Upper lobe of left lung (tissue), 4 donors: ENCODE measurements at regions not wholly inside any gene's neighbourhood (a gene's known extent, or its start where the extent isn't known, plus 50 kb on each side); places are given as distances from the start of the nearest gene placed in this dataset.

ENCODE experiments used
- POLR2A ChIP-seq, 4 donors: fragments of 450-650 bp; IDR thresholded peaks; one replicate each; pipeline ENCODE4 v1.5.1; 2016 to 2017; ENCODE audit warnings: antibody characterized with exemption in 4 of 4, mild to moderate bottlenecking in 2 of 4
- POLR2AphosphoS5 ChIP-seq, 2 donors: sonication (generic); formaldehyde crosslinking; IDR thresholded peaks; one replicate each; pipeline ENCODE4 v1.5.1; 2017; ENCODE audit warnings: antibody characterized with exemption in 2 of 2
- TF ChIP-seq, protein P1 (sequence below), 6 experiments: fragments of 450-650 bp in 4 of 6; fragments of 200-600 bp in 2 of 6; sonication (generic) in 2 of 6; IDR thresholded peaks; one replicate each; pipeline ENCODE4 v1.5.1; 2016 to 2019; ENCODE audit warnings: antibody characterized with exemption in 6 of 6

DNA sequence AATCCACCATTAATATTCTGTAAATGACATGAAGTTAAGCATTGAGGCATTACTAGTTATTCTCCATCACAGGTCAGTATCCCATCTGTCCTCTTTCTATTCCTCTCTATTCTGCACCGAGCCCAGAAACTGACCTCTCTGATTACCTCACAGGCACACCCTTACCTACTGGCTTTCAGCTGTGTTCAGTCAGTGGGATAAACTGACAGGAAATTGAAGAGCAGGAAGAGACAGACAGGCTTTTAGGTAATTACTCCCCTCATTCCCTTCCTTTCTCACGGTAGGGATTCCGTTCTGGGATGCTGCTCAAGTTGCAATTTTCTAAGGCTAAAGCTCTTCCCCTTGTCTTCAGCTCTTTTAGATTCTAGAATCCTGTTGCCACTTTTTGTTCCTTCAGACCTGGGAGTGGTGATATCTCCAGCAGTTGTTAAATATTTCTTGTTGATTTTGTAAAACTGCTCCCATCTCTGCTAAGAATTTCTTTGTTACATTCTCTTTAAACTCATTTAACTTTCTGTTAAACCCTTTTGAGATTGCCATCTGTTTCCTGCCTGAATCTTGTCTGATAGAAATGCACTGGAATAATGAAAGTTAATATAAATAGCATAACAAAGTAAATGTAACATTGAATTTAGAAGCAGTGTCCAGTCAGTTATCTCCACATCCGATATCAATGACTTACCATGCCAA is 1063.4 kb downstream of the PLA2G4A start:
- TF ChIP-seq, protein P1, sequence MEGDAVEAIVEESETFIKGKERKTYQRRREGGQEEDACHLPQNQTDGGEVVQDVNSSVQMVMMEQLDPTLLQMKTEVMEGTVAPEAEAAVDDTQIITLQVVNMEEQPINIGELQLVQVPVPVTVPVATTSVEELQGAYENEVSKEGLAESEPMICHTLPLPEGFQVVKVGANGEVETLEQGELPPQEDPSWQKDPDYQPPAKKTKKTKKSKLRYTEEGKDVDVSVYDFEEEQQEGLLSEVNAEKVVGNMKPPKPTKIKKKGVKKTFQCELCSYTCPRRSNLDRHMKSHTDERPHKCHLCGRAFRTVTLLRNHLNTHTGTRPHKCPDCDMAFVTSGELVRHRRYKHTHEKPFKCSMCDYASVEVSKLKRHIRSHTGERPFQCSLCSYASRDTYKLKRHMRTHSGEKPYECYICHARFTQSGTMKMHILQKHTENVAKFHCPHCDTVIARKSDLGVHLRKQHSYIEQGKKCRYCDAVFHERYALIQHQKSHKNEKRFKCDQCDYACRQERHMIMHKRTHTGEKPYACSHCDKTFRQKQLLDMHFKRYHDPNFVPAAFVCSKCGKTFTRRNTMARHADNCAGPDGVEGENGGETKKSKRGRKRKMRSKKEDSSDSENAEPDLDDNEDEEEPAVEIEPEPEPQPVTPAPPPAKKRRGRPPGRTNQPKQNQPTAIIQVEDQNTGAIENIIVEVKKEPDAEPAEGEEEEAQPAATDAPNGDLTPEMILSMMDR (IDR thresholded peaks at IDR 0.05) = no peak
- TF ChIP-seq POLR2AphosphoS5 (IDR thresholded peaks at IDR 0.05) (no peak), POLR2A (IDR thresholded peaks at IDR 0.05) (no peak)
